MCF 10A (cell line): ENCODE measurements at regions not wholly inside any gene's neighbourhood (a gene's known extent, or its start where the extent isn't known, plus 50 kb on each side); places are given as distances from the start of the nearest gene placed in this dataset.

Experiments used
- BruUV-seq: library from RNA; stranded (reverse); fragments of 400-500 nt; replicated peaks from 2 replicates; lab custom pipeline; 2021; lab: Mats Ljungman, UMichigan
- CTCF ChIA-PET: fragments of 300-600 bp; sonication (Branson Sonifier 250); formaldehyde crosslinking; extraction: SDS; loops from one replicate; lab custom pipeline; 2021; ENCODE audit warnings: antibody characterized with exemption, inconsistent platforms; lab: Yijun Ruan, JAX
- POLR2A ChIA-PET: fragments of 300-600, 350-650 bp; sonication (Branson Sonifier 250); formaldehyde crosslinking; extraction: SDS; loops from one replicate; lab custom pipeline; 2020; ENCODE audit warnings: antibody characterized with exemption, inconsistent platforms; lab: Yijun Ruan, JAX
- DNase-seq: peaks from one replicate; pipeline ENCODE4 v3.0.0-alpha.2; 2018; ENCODE audit not compliant: unreplicated experiment
- H3K27ac Mint-ChIP-seq: one replicate; pipeline ENCODE4 v1.8.0; 2022; ENCODE audit warnings: mild to moderate bottlenecking, low read depth, mixed read lengths; ENCODE audit not compliant: unreplicated experiment
- H3K27me3 Mint-ChIP-seq: one replicate; pipeline ENCODE4 v1.8.0; 2022; ENCODE audit warnings: mixed read lengths; ENCODE audit not compliant: insufficient read depth, unreplicated experiment
- H3K36me3 Mint-ChIP-seq: one replicate; pipeline ENCODE4 v1.8.0; 2022; ENCODE audit warnings: mild to moderate bottlenecking, moderate library complexity, mixed read lengths; ENCODE audit not compliant: insufficient read depth, unreplicated experiment
- H3K4me1 Mint-ChIP-seq: one replicate; pipeline ENCODE4 v1.8.0; 2022; ENCODE audit warnings: mixed read lengths; ENCODE audit not compliant: insufficient read depth, unreplicated experiment
- H3K4me3 Mint-ChIP-seq: one replicate; pipeline ENCODE4 v1.8.0; 2022; ENCODE audit warnings: mild to moderate bottlenecking, moderate library complexity, mixed read lengths; ENCODE audit not compliant: unreplicated experiment
- H3K9me3 Mint-ChIP-seq: one replicate; pipeline ENCODE4 v1.8.0; 2022; ENCODE audit warnings: mixed read lengths; ENCODE audit not compliant: unreplicated experiment
- CTCF ChIP-seq: fragments of 200-600 bp; IDR thresholded peaks from one replicate; pipeline ENCODE4 v1.8.0; 2022; ENCODE audit warnings: antibody characterized with exemption, mild to moderate bottlenecking; ENCODE audit not compliant: unreplicated experiment
- intact Hi-C: fragments of 100-400 bp; cut with micrococcal nuclease; formaldehyde crosslinking; loops from 2 replicates; pipeline ENCODE4 v1.14.1; 2022

GRCh38 chr11:26777372-26777808 is 55.5 kb upstream of the SLC5A12 start:
- CTCF ChIA-PET: interaction anchor here (0.7 to 1.5 kb wide), 8 partner anchors 16 to 382 kb away, joined by 3 to 7 read pairs (median 3); no protein-coding TSS in a partner anchor
- H3K27me3 Mint-ChIP-seq: no peaks in the 10 kb centered on the region
- H3K9me3 Mint-ChIP-seq: no peaks in the 10 kb centered on the region
- POLR2A ChIA-PET: interaction anchor here (1.1 to 1.9 kb wide), 6 partner anchors 19 to 263 kb away, joined by 3 to 9 read pairs (median 4); partner anchors contain the start of genes BBOX1 and FIBIN
- no TSS peak for BruUV-seq
- H3K4me3 Mint-ChIP-seq: no peak overlapping the region
- no peak for DNase-seq
- TF ChIP-seq CTCF: no peak
- H3K36me3 Mint-ChIP-seq: no peaks in the 10 kb centered on the region
- H3K27ac Mint-ChIP-seq: no peak overlapping the region
- no peaks in the 10 kb centered on the region for H3K4me1 Mint-ChIP-seq
- intact Hi-C loops: loop anchor here (5.0 kb wide), 1 partner anchor 45 kb away; no protein-coding TSS in a partner anchor

- Mint-ChIP-seq H3K4me3 (no peak overlapping the region), H3K27me3 (no peaks in the 10 kb centered on the region), H3K27ac (no peak overlapping the region), H3K9me3 (peaks cover 1% of the 10 kb centered on the region), H3K36me3 (no peaks in the 10 kb centered on the region), H3K4me1 (no peaks in the 10 kb centered on the region)
- DNase-seq: peak; percentile 61
- POLR2A ChIA-PET: interaction anchor here (0.7 to 1.9 kb wide), 8 partner anchors 17 to 309 kb away, joined by 3 to 9 read pairs (median 4); partner anchors contain the start of genes BBOX1 and FIBIN
- no peak for TF ChIP-seq CTCF
- intact Hi-C loops: loop anchor here (5.0 kb wide), 1 partner anchor 44 kb away; no protein-coding TSS in a partner anchor
- CTCF ChIA-PET: interaction anchor here (0.6 to 1.5 kb wide), 10 partner anchors 16 to 496 kb away, joined by 3 to 7 read pairs (median 3); no protein-coding TSS in a partner anchor
- no TSS peak for BruUV-seq
These were observed 56.3 kb upstream of the SLC5A12 start for GRCh38 chr11:26778000-26778757.

- Mint-ChIP-seq H3K36me3 (no peaks in the 10 kb centered on the region), H3K9me3 (peaks cover 9% of the 10 kb centered on the region), H3K27me3 (no peaks in the 10 kb centered on the region), H3K27ac (no peak overlapping the region), H3K4me1 (no peaks in the 10 kb centered on the region), H3K4me3 (no peak overlapping the region)
- ChIA-PET POLR2A (interaction anchor here (0.7 to 1.9 kb wide), 7 partner anchors 18 to 308 kb away, joined by 3 to 9 read pairs (median 3); partner anchors contain the start of genes BBOX1 and FIBIN), CTCF (interaction anchor here (0.6 to 1.0 kb wide), 6 partner anchors 32 to 495 kb away, joined by 3 to 4 read pairs (median 3); no protein-coding TSS in a partner anchor)
- TF ChIP-seq CTCF: no peak
- intact Hi-C loops: loop anchor here (5.0 kb wide), 1 partner anchor 43 kb away; no protein-coding TSS in a partner anchor
- no peak for DNase-seq
- no TSS peak for BruUV-seq
These were observed 57.4 kb upstream of the SLC5A12 start for GRCh38 chr11:26779074-26779865.
